ENCODE measurements at regions not wholly inside any gene's neighbourhood (a gene's known extent, or its start where the extent isn't known, plus 50 kb on each side); places are given as distances from the start of the nearest gene placed in this dataset.

- intact Hi-C loops (cut with DNase I) = no loop called here
- no peaks in the 10 kb centered on the region for H3K36me3 ChIP-seq (ENCODE audit: insufficient read depth in 1 of 2, low read depth in 1 of 2)
- no peaks in the 10 kb centered on the region for H3K27me3 ChIP-seq (ENCODE audit: insufficient read depth in 3 of 3, low read length in 2 of 3)
- WGBS, 3 donors = 59 to 70% (median 63%) methylated on average over 4 of the region's 4 CpGs
- H3K9me3 ChIP-seq = no peaks in the 10 kb centered on the region
- TF ChIP-seq CTCF (IDR thresholded peaks at IDR 0.05) = no peak
- no peak overlapping the region for H3K4me3 ChIP-seq
- ATAC-seq = no peak
- no peak for DNase-seq
- H3K27ac ChIP-seq = no peak overlapping the region
- H3K4me1 ChIP-seq = no peaks in the 10 kb centered on the region
These were observed 1000.2 kb downstream of the TDRD15 start for GRCh38 chr2:22124003-22124402.

- Histone ChIP-seq H3K9me3 (no peaks in the 10 kb centered on the region), H3K36me3 (ENCODE audit: insufficient read depth in 1 of 2, low read depth in 1 of 2) (no peaks in the 10 kb centered on the region), H3K4me3 (no peak overlapping the region), H3K27ac (no peak overlapping the region), H3K27me3 (ENCODE audit: insufficient read depth in 3 of 3, low read length in 2 of 3) (no peaks in the 10 kb centered on the region), H3K4me1 (no peaks in the 10 kb centered on the region)
- no peak for ATAC-seq
- DNase-seq = no peak
- WGBS, 3 donors = 82 to 90% (median 88%) methylated on average over 5 of the region's 5 CpGs
- TF ChIP-seq CTCF (IDR thresholded peaks at IDR 0.05) = no peak
- intact Hi-C loops (cut with DNase I) = no loop called here
These were observed 1002.3 kb downstream of the TDRD15 start for GRCh38 chr2:22126106-22126505.

GRCh38 chr2:22126978-22127377 is 1003.2 kb downstream of the TDRD15 start:
- DNase-seq = no peak
- Histone ChIP-seq H3K27ac (no peak overlapping the region), H3K36me3 (ENCODE audit: insufficient read depth in 1 of 2, low read depth in 1 of 2) (no peaks in the 10 kb centered on the region), H3K27me3 (ENCODE audit: insufficient read depth in 3 of 3, low read length in 2 of 3) (no peaks in the 10 kb centered on the region), H3K4me3 (no peak overlapping the region), H3K4me1 (no peaks in the 10 kb centered on the region), H3K9me3 (no peaks in the 10 kb centered on the region)
- ATAC-seq = no peak
- intact Hi-C loops (cut with DNase I) = no loop called here
- TF ChIP-seq CTCF (IDR thresholded peaks at IDR 0.05) = no peak

- no peak for TF ChIP-seq CTCF (IDR thresholded peaks at IDR 0.05)
- no peak overlapping the region for H3K4me3 ChIP-seq
- DNase-seq (no peak), ATAC-seq (no peak)
- H3K4me1 ChIP-seq = no peaks in the 10 kb centered on the region
- H3K27me3 ChIP-seq (ENCODE audit: insufficient read depth in 3 of 3, low read length in 2 of 3) = no peaks in the 10 kb centered on the region
- 49 to 70% (median 58%) methylated on average over 4 of the region's 4 CpGs for whole genome bisulfite sequencing, 3 donors
- no peaks in the 10 kb centered on the region for H3K9me3 ChIP-seq
- intact Hi-C loops (cut with DNase I) = no loop called here
- H3K27ac ChIP-seq = no peak overlapping the region
- no peaks in the 10 kb centered on the region for H3K36me3 ChIP-seq (ENCODE audit: insufficient read depth in 1 of 2, low read depth in 1 of 2)
These were observed 1010.7 kb downstream of the TDRD15 start for GRCh38 chr2:22134421-22134820.

GRCh38 chr2:22136446-22136845 is 1012.7 kb downstream of the TDRD15 start:
- no peak overlapping the region for H3K4me3 ChIP-seq
- ATAC-seq (no peak), DNase-seq (no peak)
- intact Hi-C loops (cut with DNase I) = no loop called here
- no peaks in the 10 kb centered on the region for H3K9me3 ChIP-seq
- no peak overlapping the region for H3K27ac ChIP-seq
- 78 to 86% (median 84%) methylated on average over 4 of the region's 4 CpGs for WGBS, 3 donors
- H3K36me3 ChIP-seq (ENCODE audit: insufficient read depth in 1 of 2, low read depth in 1 of 2) = no peaks in the 10 kb centered on the region
- H3K27me3 ChIP-seq (ENCODE audit: insufficient read depth in 3 of 3, low read length in 2 of 3) = no peaks in the 10 kb centered on the region
- no peak for TF ChIP-seq CTCF (IDR thresholded peaks at IDR 0.05)
- H3K4me1 ChIP-seq = no peaks in the 10 kb centered on the region

Measured in psoas muscle (tissue), 7 donors.